ENCODE measurements at regions not wholly inside any gene's neighbourhood (a gene's known extent, or its start where the extent isn't known, plus 50 kb on each side); places are given as distances from the start of the nearest gene placed in this dataset.

- FAIRE-seq (no peak), DNase-seq (ENCODE audit: low read depth, low spot score) (no peak)
- H3K4me1 ChIP-seq (ENCODE audit: control insufficient read depth, extremely low read depth, insufficient read depth, low read length): peaks cover 18% of the 10 kb centered on the region
- H3K9me3 ChIP-seq (ENCODE audit: control insufficient read depth, low read depth, low read length): no peaks in the 10 kb centered on the region
- no peaks in the 10 kb centered on the region for H3K27me3 ChIP-seq (ENCODE audit: control insufficient read depth, extremely low read depth, insufficient read depth, low read length)
- H3K9ac ChIP-seq (ENCODE audit: control insufficient read depth, extremely low read depth, insufficient read depth, low read length): peak overlapping the region; percentile 41
- TF ChIP-seq CTCF (optimal IDR thresholded peaks at IDR 0.05 in 1 of 3, IDR thresholded peaks at IDR 0.05 in 1 of 3, conservative IDR thresholded peaks at IDR 0.05 in 1 of 3; ENCODE audit: extremely low read depth in 1 of 3, insufficient read depth in 2 of 3, low read length in 3 of 3) (no peak), EZH2 (IDR thresholded peaks at IDR 0.05; ENCODE audit: low read length) (no peak)
- peaks cover 21% of the 10 kb centered on the region for H3K79me2 ChIP-seq (ENCODE audit: control insufficient read depth, insufficient read depth, low read length)
- H2AFZ ChIP-seq (ENCODE audit: control insufficient read depth, low read length): no peak overlapping the region
- H4K20me1 ChIP-seq (ENCODE audit: control insufficient read depth, extremely low read depth, insufficient read depth, low read length): no peaks in the 10 kb centered on the region
- dilution Hi-C loops (cut with MboI; ENCODE audit: extremely low pct_ligation_motif_present, low sequenced_read_pairs): no loop called here
- no peaks in the 10 kb centered on the region for H3K36me3 ChIP-seq (ENCODE audit: control insufficient read depth in 2 of 2, extremely low read depth in 1 of 2, insufficient read depth in 2 of 2, low read length in 2 of 2)
- peak overlapping the region; percentile 36 for H3K4me2 ChIP-seq (ENCODE audit: control insufficient read depth, extremely low read depth, insufficient read depth, low read depth, low read length)
- peak overlapping the region; percentile 19 to 58 (median 28) for H3K4me3 ChIP-seq (ENCODE audit: control insufficient read depth in 2 of 3, extremely low read depth in 1 of 3, insufficient read depth in 2 of 3, low read depth in 1 of 3, low read length in 3 of 3)
- H3K27ac ChIP-seq (ENCODE audit: control insufficient read depth, insufficient read depth, low read length): no peak overlapping the region
- no peaks in the 10 kb centered on the region for H3K9me1 ChIP-seq (ENCODE audit: control insufficient read depth, extremely low read depth, insufficient read depth, low read length)
Measured at GRCh38 chr4:128428397-128428796, 140.8 kb upstream of the PGRMC2 start.

DNA sequence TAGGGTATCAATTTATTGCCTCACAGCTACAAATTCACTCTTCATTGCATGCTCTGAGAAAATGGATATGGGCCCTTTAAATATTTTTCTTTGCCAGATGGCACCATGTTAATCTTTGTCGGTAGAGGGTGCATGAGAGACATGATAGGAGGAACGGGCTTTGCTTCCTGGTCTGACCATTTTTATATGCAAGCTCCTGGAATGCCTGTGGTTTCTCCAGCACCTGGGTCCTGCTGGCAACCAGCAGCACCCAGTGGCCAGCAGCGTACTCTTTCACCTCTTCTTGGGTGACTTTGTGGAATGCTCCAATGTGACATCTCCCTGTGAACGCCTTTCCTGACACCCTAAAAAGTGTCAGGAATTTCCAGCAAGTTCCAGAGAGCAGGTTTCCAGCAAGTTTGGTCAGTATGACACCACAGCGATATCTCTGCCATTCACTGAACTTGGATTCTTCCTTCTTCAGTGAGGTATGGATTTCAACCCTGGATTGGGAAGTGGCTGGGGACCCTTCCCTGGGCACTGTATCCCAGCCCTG lies 140.3 kb upstream of the PGRMC2 start:
- peaks cover 21% of the 10 kb centered on the region for H3K79me2 ChIP-seq (ENCODE audit: control insufficient read depth, insufficient read depth, low read length)
- H3K27ac ChIP-seq (ENCODE audit: control insufficient read depth, insufficient read depth, low read length): no peak overlapping the region
- TF ChIP-seq EZH2 (IDR thresholded peaks at IDR 0.05; ENCODE audit: low read length) (no peak), CTCF (optimal IDR thresholded peaks at IDR 0.05 in 1 of 3, IDR thresholded peaks at IDR 0.05 in 1 of 3, conservative IDR thresholded peaks at IDR 0.05 in 1 of 3; ENCODE audit: extremely low read depth in 1 of 3, insufficient read depth in 2 of 3, low read length in 3 of 3) (peak; percentile 65 to 73 (median 65))
- FAIRE-seq: peak; percentile 90
- peaks cover 18% of the 10 kb centered on the region for H3K4me1 ChIP-seq (ENCODE audit: control insufficient read depth, extremely low read depth, insufficient read depth, low read length)
- no peaks in the 10 kb centered on the region for H3K9me3 ChIP-seq (ENCODE audit: control insufficient read depth, low read depth, low read length)
- H3K4me3 ChIP-seq (ENCODE audit: control insufficient read depth in 2 of 3, extremely low read depth in 1 of 3, insufficient read depth in 2 of 3, low read depth in 1 of 3, low read length in 3 of 3): peak overlapping the region; percentile 19 to 58 (median 28)
- dilution Hi-C loops (cut with MboI; ENCODE audit: extremely low pct_ligation_motif_present, low sequenced_read_pairs): no loop called here
- peak overlapping the region; percentile 34 for H2AFZ ChIP-seq (ENCODE audit: control insufficient read depth, low read length)
- H3K9ac ChIP-seq (ENCODE audit: control insufficient read depth, extremely low read depth, insufficient read depth, low read length): peak overlapping the region; percentile 41
- H3K9me1 ChIP-seq (ENCODE audit: control insufficient read depth, extremely low read depth, insufficient read depth, low read length): no peaks in the 10 kb centered on the region
- no peaks in the 10 kb centered on the region for H3K27me3 ChIP-seq (ENCODE audit: control insufficient read depth, extremely low read depth, insufficient read depth, low read length)
- H3K36me3 ChIP-seq (ENCODE audit: control insufficient read depth in 2 of 2, extremely low read depth in 1 of 2, insufficient read depth in 2 of 2, low read length in 2 of 2): no peaks in the 10 kb centered on the region
- peak; percentile 67 for DNase-seq (ENCODE audit: low read depth, low spot score)
- peak overlapping the region; percentile 36 for H3K4me2 ChIP-seq (ENCODE audit: control insufficient read depth, extremely low read depth, insufficient read depth, low read depth, low read length)
- no peaks in the 10 kb centered on the region for H4K20me1 ChIP-seq (ENCODE audit: control insufficient read depth, extremely low read depth, insufficient read depth, low read length)

Measured in keratinocyte (primary cell).